ENCODE measurements at regions not wholly inside any gene's neighbourhood (a gene's known extent, or its start where the extent isn't known, plus 50 kb on each side); places are given as distances from the start of the nearest gene placed in this dataset.

GRCh38 chr11:22130462-22131053 is 62.3 kb upstream of the ANO5 start:
- no peak for DNase-seq (ENCODE audit: insufficient read length, low spot score)
- no peak for FAIRE-seq
- no peak for TF ChIP-seq POLR2A (IDR thresholded peaks at IDR 0.05; ENCODE audit: low read depth, low read length)

GRCh38 chr11:22133776-22134175 is 59.1 kb upstream of the ANO5 start:
- FAIRE-seq = no peak
- DNase-seq (ENCODE audit: insufficient read length, low spot score) = no peak
- TF ChIP-seq POLR2A (IDR thresholded peaks at IDR 0.05; ENCODE audit: low read depth, low read length) = no peak

- no peak for TF ChIP-seq POLR2A (IDR thresholded peaks at IDR 0.05; ENCODE audit: low read depth, low read length)
- DNase-seq (ENCODE audit: insufficient read length, low spot score) = no peak
- FAIRE-seq = no peak
Observed at GRCh38 chr11:22138264-22138663, 54.6 kb upstream of the ANO5 start.

Measured in H54 (cell line).